ENCODE measurements at regions not wholly inside any gene's neighbourhood (a gene's known extent, or its start where the extent isn't known, plus 50 kb on each side); places are given as distances from the start of the nearest gene placed in this dataset.
"Not testable (repeated sequence)": the region's sequence is repeated elsewhere in the genome, so short reads cannot be mapped to it uniquely, and the experiment has no call there.

DNA sequence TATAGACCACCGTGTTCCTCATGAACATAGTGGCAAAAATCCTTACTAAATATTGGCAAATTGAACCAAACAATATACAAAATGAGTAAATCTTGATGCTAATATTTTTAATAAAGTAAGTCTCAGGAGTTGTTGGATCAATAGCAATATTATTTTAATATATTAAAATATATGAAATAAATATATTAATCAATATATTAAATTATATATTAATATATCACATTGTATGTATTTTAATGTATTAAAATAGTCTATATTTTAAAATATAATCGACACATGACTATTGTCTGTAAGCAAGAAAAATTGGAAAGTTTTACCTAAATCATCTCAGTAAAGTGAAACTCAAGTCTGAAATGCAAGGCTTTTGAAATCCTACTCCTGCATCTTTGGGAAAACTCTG lies 78.9 kb upstream of the GJB6 start:
- DNase-seq: no peak

DNA sequence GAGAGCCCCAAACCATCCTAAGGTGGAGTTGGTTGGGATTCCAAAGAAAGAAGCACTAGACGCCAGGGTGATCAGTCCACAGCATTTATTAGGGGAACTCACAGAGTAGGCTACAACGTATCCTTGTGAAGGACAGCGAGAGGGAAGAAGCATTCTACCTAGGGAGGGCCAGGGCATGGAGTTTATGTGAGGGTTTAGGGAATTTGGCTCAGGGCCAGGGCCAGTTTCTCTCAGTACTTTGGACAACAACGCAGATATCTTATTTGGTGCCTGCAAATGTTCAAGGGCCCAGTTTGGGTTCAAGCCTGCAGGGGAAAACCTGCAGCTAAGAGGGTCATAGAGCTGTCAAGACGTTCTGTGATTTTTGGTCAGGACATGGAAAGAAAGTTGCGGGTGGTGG lies 73.9 kb upstream of the GJB6 start:
- DNase-seq: no peak

DNA sequence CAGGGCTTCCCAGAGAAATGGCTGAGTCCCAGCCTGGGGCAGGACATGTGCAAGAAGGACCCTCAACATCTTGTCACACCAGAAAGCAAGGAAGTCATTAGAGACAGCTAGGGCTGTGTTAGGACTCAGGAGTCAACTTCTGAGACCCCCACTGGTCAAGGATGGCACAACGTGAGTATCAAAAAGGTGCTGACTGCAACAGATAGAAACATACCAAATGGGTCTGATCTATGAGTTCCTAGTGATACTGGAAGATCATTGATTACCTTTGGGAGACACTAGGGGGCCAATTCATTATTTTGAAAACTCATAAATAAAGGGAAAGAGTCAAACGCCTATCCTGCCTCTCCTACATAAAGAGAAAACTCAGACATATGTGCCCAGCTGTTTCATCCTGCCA lies 73.5 kb upstream of the GJB6 start:
- no peak for DNase-seq

DNA sequence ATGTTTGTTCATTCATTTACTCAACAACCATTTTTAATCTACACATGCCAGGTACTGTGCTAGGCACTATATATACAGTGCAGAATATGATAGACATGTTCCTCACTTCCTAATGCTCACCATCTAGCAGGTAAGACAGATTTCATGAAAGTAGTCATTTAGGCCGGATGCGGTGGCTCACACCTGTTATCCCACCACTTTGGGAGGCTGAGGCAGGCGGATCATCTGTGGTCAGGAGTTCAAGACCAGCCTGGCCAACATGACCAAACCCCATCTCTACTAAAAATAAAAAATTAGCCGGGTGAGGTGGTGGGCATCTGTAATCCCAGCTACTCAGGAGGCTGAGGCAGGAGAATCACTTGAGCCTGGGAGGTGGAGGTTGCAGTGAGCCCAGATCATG lies 71.9 kb upstream of the GJB6 start:
- DNase-seq: not testable (repeated sequence)

DNA sequence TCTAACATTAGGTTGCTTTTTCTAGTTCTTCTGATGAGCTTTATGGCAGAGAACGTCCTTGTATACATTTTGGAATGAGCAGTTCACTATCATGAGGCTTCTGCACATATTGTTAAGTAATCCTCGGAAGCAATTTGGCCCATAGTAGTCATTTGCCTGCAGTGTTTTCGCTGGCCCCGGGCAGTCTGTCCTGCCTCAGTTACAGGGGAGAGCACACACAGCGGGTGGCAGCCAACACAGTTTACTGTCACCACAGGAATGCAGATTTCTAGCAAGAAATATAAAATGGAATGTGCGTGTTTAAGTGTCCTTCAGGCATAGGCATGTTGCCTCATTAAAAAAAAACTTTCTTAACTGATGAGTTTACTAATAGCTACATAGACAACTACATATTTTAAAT lies 71.5 kb upstream of the GJB6 start:
- DNase-seq: no peak

DNA sequence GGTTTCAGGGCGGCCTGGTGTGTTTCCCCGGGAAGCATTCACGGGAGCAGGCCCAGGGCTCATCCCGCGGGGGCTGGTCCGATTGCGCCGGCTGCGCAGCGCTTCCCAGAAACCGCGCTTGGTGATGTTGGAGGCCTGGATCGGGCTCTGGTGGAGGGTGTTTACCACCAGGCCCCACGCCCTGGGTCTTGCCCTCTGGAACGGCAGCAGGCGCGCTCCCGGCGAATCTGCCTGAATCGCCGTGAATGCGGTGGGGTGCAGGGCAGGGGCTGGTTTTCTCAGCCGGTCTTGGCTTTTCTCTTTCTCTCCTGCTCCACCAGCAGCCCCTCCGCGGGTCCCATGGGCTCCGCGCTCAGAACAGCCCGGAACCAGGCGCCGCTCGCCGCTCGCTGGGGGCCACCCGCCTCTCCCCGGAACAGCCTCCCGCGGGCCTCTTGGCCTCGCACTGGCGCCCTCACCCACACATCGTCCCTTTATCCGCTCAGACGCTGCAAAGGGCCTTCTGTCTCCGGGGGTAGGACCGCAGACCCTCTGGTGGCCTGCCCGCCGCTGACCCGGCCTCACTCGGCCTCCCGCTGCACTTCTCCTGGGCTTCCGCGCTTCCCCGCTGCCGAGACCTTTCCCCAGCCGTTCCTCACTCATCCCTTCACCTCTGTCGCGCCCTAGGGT lies 69.4 kb upstream of the GJB6 start:
- no peak for DNase-seq

DNA sequence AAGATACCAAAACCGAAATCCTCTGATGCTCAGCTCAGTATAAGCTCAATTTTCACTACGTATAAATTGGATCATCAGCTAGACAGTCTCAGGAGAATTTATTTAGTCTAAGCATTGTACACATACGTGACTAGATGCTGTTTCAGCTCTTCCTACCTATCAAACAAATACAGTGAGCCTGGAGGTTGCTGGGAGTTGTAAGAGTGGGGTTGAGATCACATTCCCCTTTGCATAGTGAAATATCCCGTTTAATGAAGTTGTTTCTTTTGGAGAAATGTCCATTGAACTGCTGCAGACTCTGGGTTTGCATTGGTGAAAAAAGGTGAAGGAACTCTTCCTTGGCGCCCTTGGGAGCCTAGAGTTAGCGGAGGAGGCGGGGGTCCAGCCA lies 68.9 kb upstream of the GJB6 start:
- DNase-seq: no peak

DNA sequence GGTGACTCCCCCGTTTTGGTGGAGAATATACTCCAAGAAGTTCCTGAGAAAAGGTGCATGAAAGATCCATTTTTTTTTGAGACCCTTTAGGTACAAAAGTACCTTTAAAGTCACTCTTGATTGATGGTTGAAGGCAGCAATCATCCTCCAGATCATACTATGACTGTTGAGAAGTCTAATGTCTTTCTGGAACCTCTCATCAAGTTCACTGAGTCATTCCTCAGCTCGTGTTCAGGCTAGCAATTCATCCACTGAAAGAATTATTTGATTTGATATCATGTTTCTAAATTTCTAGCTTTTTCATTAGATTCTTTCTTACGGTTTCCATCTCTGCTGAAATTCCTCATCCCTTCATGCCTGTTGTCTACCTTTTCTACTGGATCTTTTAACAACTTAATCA lies 65.1 kb upstream of the GJB6 start:
- DNase-seq: no peak

DNA sequence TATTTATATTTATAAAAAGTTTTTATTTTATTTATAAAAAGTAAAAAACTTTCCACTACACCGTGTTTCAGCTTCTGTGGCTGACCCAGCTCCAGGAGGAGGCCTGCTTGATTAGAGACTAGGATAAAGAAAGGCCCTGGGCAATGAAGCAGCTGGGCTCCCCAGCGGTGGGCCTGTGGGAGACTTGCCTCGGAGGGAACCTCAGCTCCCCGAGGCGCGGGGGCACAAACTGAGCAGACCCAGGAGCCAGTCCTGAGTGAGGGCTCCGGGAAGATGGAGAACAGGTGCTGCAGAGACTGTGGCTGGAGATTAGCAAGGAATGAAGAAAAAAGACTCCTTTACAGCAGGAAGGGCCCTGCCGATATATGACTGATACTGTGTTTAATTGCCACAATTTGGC lies 63.8 kb upstream of the GJB6 start:
- DNase-seq: no peak

DNA sequence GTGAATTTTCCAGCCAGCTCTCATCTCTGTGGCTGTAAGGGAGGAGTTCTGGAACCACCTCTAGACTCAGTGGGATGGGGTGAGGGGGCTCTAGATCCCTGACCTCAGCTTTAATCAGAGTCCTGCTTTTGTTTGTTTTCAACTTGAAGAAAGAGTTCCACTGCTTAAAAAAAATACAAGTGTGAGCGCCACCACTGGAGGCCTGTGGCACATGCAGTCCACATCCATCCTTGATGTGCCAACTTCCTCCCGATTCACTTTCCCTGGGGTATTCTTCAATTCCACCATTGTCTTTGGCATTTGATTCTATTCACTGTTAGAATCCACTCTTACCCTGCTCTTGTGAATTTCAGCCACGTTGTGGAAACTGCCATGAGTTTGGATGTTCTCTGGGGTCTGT lies 62.4 kb upstream of the GJB6 start:
- DNase-seq: no peak

DNA sequence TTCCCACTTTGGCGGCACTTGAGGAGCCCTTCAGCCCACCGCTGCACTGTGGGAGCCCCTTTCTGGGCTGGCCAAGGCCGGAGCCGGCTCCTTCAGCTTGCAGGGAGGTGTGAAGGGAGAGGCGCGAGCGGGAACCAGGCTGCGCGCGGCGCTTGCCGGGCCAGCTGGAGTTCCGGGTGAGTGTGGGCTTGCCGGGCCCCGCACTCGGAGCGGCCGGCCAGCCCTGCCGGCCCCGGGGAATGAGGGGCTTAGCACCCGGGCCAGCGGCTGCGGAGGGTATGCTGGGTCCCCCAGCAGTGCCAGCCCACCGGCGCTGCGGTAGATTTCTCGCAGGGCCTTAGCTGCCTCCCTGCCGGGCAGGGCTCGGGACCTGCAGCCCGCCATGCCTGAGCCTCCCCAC lies 60.2 kb upstream of the GJB6 start:
- not testable (repeated sequence) for DNase-seq

DNA sequence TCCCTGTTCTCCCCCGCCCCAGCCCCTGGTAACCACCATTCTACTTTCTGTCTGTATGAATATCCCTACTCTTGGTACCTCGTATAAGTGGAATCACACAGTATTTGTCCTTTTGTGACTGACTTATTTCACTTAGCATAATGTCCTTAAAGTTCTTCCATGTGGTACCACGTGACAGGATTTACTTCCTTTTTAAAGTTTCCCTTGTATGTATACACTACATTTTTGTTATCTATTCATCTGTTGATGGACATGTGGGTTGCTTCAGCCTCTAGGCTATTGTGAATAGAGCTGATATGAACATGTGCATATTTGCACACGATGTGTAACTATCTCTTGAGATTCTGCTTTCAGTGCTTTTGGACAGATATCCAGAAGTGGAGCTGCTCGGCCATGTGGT lies 59.6 kb upstream of the GJB6 start:
- DNase-seq: no peak

DNA sequence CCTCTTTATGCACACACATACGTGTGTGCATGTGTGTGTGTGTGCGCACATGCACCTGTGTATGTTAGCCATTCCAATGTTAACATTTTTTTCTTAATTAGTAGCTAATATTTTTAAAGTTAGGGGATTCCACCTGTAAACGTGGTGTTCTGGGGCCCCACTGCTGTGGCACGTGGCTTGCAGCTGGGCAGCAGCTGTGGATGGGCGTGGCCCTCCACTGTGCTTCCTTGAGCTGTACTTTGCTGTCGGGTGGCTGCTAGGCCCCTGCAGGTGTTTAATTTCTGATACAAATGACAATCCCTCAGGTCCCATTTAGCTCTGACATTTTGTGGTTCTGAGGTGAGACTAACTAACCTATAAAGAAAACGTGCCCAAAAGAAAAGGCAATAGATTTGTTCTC lies 58.9 kb upstream of the GJB6 start:
- no peak for DNase-seq

DNA sequence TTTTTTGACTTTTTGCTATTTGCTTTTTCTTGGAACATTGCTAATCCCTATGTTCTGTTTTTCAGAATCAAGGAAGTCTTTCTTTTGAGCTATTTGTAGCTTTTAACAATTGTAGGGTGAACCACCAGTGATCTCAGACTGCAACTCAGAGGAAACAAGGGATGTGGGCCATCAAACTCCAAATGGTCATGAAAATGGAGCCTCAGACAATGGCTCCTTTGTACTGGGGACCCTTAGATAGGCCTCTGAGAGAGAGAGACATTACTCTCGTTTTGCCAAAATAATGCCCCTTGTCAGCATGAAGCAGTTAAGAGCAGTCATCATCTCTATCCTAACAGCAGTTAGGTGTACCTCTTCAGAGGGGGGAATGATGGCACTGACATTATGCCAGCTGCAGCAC lies 56.4 kb upstream of the GJB6 start:
- DNase-seq: no peak

DNA sequence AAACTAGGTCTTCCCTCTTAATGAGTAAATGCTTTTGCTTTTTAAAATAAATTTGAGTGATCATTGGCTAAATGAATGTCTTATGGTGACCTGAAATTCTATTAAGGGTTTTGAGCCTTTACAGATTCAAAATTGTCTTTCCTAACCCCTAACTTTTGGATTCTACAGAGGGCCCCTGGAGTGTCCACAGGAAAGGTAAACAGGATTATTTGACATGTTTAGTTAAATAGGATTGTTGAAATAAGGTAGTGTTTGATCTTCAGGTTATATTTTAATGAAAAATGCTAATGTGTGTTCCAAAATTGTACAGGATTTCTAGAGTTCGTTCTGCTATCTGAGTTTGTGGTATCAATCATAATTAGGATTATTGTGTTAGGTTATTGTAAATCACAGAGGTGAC lies 55.9 kb upstream of the GJB6 start:
- no peak for DNase-seq

DNA sequence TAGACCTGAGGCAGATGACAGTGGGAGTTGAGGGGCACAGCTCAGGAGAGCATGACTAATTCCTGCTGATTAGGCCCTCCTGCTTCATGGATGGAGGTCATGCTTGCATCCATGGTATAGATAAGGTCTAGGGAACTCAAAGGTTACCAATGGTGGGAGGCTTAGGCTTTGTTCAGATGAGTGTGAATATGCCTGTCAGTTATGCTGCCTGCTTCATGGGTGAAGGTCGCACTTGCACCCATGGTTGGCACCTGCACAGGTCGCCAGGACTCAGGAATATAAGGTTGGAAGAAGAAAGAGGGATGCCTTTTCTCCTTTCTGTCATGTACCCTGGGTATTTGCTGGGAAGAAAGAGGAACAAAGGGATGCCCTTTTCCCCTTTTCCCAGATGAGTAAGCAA lies 53.4 kb upstream of the GJB6 start:
- no peak for DNase-seq
